SHP77 treated with DMSO at 0.1 percent for 48 hours (cell line): ENCODE measurements at regions not wholly inside any gene's neighbourhood (a gene's known extent, or its start where the extent isn't known, plus 50 kb on each side); places are given as distances from the start of the nearest gene placed in this dataset.

Source experiments
- DNase-seq: peaks from one replicate; lab custom pipeline; 2025; lab: John Stamatoyannopoulos, UW

GRCh38 chr13:64073203-64073602, 2657.6 kb upstream of the PCDH20 start:
- no peak for DNase-seq

- no peak for DNase-seq
These were observed 2655.7 kb upstream of the PCDH20 start for GRCh38 chr13:64071352-64071751.

GRCh38 chr13:64069892-64070291, 2654.2 kb upstream of the PCDH20 start:
- DNase-seq = no peak

- DNase-seq = no peak
These were observed 2651.1 kb upstream of the PCDH20 start for GRCh38 chr13:64066711-64067110.

GRCh38 chr13:64061649-64062048, 2646.0 kb upstream of the PCDH20 start:
- DNase-seq = no peak

GRCh38 chr13:64057372-64058020, 2641.8 kb upstream of the PCDH20 start:
- no peak for DNase-seq

GRCh38 chr13:64054321-64054720, 2638.7 kb upstream of the PCDH20 start:
- no peak for DNase-seq

GRCh38 chr13:64052521-64052920, 2636.9 kb upstream of the PCDH20 start:
- no peak for DNase-seq

GRCh38 chr13:64051278-64051677, 2635.6 kb upstream of the PCDH20 start:
- DNase-seq = no peak

GRCh38 chr13:64041296-64041695, 2625.6 kb upstream of the PCDH20 start:
- no peak for DNase-seq

- no peak for DNase-seq
These were observed 2618.3 kb upstream of the PCDH20 start for GRCh38 chr13:64033921-64034320.

- DNase-seq = no peak
These were observed 2613.9 kb upstream of the PCDH20 start for GRCh38 chr13:64029343-64030093.

GRCh38 chr13:64028551-64028950, 2612.9 kb upstream of the PCDH20 start:
- DNase-seq = no peak

- DNase-seq = no peak
These were observed 2604.5 kb upstream of the PCDH20 start for GRCh38 chr13:64020126-64020525.

- DNase-seq = no peak
These were observed 2591.7 kb upstream of the PCDH20 start for GRCh38 chr13:64007339-64007738.

GRCh38 chr13:64000321-64000720, 2584.7 kb upstream of the PCDH20 start:
- no peak for DNase-seq

GRCh38 chr13:63999614-64000305, 2584.1 kb upstream of the PCDH20 start:
- no peak for DNase-seq

- DNase-seq = no peak
These were observed 2567.7 kb upstream of the PCDH20 start for GRCh38 chr13:63983366-63983765.

GRCh38 chr13:63979951-63980350, 2564.3 kb upstream of the PCDH20 start:
- DNase-seq = no peak

GRCh38 chr13:63972328-63972727, 2556.7 kb upstream of the PCDH20 start:
- DNase-seq = no peak

GRCh38 chr13:63954683-63955082, 2539.0 kb upstream of the PCDH20 start:
- no peak for DNase-seq

- no peak for DNase-seq
These were observed 2532.4 kb upstream of the PCDH20 start for GRCh38 chr13:63948045-63948444.

GRCh38 chr13:63944911-63945310, 2529.3 kb upstream of the PCDH20 start:
- no peak for DNase-seq
